HG03520 (cell line): ENCODE measurements at regions not wholly inside any gene's neighbourhood (a gene's known extent, or its start where the extent isn't known, plus 50 kb on each side); places are given as distances from the start of the nearest gene placed in this dataset.
"Not testable (repeated sequence)": the region's sequence is repeated elsewhere in the genome, so short reads cannot be mapped to it uniquely, and the experiment has no call there.

Experiments
- ATAC-seq: cut with Tn5 transposase; IDR thresholded peaks from one replicate; pipeline ENCODE4 v1.9.1; 2021; ENCODE audit warnings: mild to moderate bottlenecking, moderate library complexity; ENCODE audit not compliant: unreplicated experiment

DNA sequence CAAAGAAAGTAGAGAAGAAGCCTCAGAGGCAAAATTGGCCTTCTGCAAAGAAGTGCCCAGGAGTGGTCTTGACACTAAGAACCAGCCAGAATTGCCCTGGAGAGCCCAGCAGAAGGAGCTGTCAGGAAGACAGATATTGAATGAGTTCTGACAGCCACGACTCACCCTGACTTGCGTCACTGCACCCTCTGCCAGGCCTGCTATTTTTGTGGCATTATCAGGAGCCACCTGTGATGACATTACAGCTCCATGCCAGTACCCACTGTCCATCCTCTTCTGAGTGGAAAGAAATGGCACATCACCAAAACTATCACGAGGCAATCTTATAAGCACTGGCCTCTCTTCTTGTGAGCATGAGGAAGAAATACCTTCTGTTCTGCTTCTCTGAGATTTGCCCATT lies 67.7 kb downstream of the SMIM20 start:
- no peak for ATAC-seq

DNA sequence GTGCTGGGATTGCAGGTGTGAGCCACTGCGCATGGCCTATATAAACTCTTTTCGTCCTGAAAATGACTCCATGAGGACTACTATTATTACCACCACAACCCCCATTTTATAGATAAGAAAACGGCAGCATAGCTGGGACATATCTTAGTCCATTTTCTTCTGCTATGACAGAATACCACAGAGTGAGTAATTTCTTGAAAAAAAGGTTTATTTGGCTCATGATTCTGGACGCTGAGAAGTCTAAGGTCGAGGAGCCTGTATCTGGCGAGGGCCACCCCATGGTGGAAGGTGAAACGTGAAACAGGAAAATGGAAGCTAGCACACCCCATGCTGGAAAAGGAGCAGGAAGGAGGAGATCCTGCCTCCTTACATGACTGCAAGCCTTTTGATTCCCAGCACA lies 68.9 kb downstream of the SMIM20 start:
- ATAC-seq: no peak

GRCh38 chr4:25984266-25984665 lies 70.2 kb downstream of the SMIM20 start:
- ATAC-seq: no peak

GRCh38 chr4:25984796-25985195 lies 70.8 kb downstream of the SMIM20 start:
- ATAC-seq: no peak

DNA sequence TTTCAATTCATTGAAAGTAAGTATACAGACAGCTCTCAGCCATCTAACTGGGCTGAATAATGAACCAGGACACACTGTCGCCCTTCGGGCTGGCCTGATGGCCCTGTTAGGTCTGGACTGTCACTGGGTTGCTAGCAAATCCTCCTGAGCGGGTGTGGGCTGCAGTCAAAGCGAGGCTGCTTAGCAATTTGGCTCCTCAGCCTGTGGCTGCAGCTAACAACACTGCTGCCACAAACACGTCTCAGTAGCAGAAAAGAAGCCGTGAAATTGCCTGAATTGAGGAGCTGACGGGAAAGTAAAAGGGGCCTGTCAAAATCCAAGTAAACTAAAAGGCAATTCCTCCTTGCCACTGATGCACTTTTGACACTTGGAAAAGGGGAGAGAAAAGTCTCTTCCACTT lies 72.8 kb downstream of the SMIM20 start:
- no peak for ATAC-seq

DNA sequence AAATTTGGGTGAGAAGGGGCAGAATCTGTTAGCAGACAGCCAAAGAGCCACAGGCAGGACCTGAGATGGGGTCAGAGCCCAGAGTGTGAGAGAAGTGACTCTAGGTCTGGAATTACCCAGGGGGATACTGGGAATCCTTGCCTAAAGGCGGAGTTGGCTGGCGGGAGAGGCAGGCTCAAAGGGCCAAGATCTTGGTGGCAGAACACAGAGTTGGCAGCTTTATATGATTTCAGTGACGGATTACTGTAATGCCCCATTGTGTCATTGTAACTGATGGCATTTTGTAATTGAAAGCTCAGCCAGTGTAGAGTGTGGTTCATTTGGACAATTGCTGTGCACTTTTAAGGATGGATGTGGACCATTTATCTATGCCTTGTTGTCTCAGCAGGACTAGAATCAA lies 77.3 kb downstream of the SMIM20 start:
- ATAC-seq: no peak

DNA sequence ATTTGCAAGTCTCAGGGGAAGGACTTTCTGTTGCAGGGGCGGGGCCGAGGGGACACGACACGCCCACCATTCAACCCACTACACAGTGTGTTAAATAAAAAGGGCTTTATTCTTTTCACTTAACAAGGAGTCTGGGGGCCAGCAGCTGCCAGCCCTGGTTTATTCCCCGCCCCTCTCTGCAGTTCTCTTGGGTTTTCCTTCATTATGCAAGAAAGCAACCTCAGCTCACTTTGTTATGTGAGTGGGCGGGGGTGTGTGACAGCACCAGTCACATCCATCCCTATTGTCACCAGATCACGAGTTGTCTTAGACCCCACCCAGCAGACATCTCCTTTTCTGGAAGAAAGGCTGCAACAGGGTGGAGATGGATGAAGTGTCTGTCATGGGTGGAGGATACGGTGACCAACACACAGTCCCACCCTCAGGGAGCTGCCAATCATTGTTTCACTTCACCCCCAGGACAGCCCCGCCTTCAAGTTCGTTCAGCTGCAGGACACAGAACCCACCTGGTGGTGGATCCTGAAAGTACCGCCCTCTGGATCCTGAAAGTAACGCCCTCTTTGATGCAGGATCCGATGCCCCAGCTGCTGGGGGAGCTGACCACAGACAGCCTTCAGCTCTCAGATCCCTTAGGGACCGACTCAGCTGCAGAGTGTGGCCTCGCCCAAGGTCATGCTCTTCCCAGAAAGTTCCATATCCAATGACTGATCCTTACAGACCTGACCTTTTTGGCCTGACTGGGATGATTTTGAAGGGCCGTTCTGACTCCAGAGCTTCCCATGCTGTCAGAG lies 79.6 kb downstream of the SMIM20 start:
- ATAC-seq: peak; percentile 66

- ATAC-seq: not testable (repeated sequence)
These were observed 80.6 kb downstream of the SMIM20 start for GRCh38 chr4:25994577-25994976.

DNA sequence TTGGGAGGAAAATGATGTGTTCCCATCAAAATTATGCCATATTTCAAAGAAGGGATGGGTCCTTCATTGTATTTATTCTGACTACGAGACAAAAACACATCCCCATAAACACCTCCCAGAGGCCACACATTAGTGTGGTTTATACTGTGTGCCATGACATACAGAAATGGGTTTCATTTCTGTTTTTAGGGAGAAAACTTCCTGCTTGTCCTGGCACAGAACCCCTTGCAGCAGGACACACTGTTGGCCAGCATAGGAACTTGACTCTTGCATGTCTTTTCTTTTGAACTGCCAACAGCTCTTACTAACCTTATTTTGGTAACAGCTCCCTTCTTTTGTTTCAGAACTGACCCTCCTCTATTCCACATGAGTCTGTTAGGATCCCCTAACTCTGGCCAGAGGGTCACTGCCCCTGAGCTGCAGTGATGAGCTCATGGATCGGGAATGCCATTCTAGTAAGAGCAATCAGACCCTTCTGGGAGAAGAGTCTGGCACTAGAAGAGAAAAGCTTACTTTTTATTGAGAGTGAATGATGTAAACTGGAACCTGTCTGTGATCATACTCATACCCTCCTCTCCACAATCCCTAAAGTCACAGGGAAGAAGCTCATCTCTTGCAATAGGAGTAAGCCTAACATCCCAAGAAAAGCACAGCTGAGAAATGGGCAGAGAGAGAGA lies 86.4 kb downstream of the SMIM20 start:
- no peak for ATAC-seq

DNA sequence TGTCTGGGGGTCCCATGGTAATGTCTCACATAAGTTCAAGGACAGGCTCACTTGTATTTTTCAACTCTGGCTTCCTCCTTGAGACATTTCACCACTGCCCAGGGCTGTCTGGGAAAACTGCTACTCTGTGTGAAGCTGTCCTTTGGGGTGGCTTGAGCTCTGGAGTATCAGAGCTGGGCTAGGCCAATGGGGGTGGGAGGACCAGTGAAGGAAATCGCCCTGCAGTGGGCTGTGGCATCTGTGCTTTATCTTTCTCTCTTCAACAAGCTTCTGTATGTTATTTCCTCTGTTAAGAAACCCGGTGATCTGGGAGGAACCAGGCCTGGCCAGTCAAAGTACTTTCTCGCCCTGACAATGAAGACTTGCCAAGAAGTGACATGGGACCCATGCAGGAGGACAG lies 87.4 kb downstream of the SMIM20 start:
- ATAC-seq: no peak

GRCh38 chr4:26001816-26002215 lies 87.8 kb downstream of the SMIM20 start:
- ATAC-seq: no peak

DNA sequence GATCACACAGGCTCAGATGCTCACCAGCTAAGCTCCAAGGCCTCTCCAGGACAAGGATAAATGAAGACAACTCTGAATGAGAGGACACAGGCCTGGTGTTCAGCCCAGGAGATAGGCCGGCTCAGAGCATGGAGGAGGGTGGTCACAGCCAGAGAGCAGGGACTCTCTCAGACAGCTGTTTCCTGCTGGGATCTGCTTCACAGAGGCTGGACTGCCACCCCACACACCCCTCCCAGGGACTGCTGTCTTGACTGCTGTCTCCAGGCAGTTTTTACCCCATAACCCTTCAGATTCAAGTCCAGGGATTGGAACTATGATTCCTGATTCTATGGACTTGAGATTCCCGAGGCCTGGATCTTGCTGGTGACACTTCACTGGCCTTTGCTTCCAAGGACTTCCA lies 89.0 kb downstream of the SMIM20 start:
- ATAC-seq: no peak

- no peak for ATAC-seq
These were observed 90.3 kb downstream of the SMIM20 start for GRCh38 chr4:26004290-26004689.

DNA sequence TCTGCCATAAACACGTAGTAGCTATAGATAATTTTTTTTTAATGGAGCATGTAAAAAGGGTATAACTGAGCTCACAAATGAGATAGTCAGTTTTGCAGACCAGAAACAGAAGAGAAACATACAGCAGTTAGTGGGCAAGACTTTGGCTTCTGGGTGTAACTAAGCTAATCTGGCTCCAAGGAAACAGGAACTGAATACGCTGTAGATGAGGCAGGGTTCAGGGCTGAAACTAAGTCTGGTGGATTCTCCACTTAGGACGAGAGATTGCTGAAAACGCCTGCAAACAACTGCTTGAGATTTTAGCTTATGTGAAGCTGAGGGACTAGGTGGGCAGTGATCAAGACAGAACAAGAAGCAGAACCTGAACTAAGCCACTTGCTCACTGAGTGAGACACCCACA lies 91.7 kb downstream of the SMIM20 start:
- no peak for ATAC-seq

DNA sequence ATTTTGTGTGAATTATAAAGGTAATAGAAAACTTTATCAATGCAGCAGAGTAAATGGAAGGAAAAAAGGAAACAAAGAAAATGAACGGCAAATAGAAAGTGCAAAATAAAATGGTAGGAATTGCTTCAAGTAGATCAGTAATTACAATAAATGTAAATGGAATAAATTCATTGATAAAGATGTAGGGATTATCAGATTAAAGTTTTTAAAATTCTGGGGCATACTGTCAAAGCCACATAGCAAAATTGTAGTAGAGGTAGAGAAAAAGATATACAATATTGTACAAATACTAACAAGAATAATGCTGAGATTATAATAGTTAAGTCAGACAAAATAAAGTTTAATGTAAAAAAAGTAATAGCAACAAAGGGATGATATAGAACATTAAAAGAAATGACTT lies 94.7 kb downstream of the SMIM20 start:
- ATAC-seq: no peak

- ATAC-seq: no peak
These were observed 95.5 kb downstream of the SMIM20 start for GRCh38 chr4:26009502-26009901.

- no peak for ATAC-seq
These were observed 96.3 kb downstream of the SMIM20 start for GRCh38 chr4:26010304-26010703.

- no peak for ATAC-seq
These were observed 99.6 kb downstream of the SMIM20 start for GRCh38 chr4:26013629-26014028.

- no peak for ATAC-seq
These were observed 101.2 kb downstream of the SMIM20 start for GRCh38 chr4:26015133-26015651.

GRCh38 chr4:26015906-26016305 lies 101.9 kb downstream of the SMIM20 start:
- ATAC-seq: no peak

DNA sequence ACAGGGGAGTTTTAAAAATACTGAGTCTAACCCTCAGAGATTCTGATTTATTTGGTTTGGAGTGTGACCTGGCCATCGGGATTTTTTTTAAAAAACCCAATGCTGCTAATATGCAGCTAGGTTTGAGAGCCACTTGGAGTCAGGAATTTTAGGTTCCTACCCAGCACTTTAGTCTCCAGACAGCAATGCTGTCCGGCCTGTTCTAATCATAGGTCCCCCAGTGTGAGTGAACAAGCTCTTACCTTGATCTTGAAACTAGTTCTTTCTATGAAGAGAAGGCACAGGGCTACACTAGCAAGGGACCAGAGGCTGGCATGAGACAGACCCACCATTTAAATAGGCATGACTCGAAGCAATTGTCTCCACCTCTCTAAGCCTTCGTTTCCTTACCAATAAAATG lies 103.5 kb downstream of the SMIM20 start:
- ATAC-seq: no peak

- ATAC-seq: not testable (repeated sequence)
These were observed 104.1 kb downstream of the SMIM20 start for GRCh38 chr4:26017961-26018700.
